Hematopoietic multipotent progenitor cell treated with erythropoietin and hydrocortisone succinate and interleukin-3 and kit ligand, for 15 days (in vitro differentiated cells): ENCODE measurements at regions not wholly inside any gene's neighbourhood (a gene's known extent, or its start where the extent isn't known, plus 50 kb on each side); places are given as distances from the start of the nearest gene placed in this dataset.
"Not testable (repeated sequence)": the region's sequence is repeated elsewhere in the genome, so short reads cannot be mapped to it uniquely, and the experiment has no call there.

Source experiments
- DNase-seq: peaks from one replicate; pipeline ENCODE4 v3.0.0-alpha.2; 2015; ENCODE audit warnings: low spot score

DNA sequence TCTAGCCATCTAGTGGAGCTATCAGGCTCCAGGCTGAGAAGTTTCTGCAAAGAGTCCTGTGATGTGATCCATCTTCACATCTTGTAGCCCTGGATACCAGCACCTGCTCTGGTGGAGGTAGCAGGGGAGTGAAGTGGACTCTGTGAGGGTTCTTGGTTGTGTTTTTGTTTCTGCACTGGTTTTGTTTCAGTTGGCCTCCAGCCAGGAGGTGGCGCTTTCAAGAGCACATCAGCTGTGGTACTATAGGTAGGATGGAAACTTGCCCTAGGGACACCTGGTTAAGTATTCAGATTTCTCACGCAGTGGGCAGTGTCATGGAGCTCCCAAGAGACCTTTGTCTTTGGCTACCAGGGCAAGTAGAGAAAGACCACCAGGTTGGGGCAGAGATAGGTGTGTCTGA is 257.5 kb upstream of the SLC7A11 start:
- no peak for DNase-seq

DNA sequence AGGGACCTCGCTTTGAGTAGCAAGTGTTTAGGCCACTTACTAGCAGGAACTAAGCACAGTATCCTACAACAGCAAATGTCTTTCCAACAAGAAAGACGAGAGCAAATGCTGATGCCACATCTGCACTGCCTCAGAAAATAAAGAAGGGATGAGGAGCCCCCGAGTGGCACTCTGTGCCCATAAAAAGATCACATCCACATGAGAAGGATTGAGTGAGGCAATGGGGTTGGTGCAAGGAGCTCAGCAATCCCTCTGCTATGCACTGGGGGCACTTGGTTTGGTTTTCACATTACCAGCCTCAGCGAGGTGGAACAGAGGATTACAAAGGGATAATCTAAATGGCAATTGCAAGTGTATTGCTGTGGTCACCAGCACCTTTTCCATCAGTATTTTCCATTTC is 252.8 kb upstream of the SLC7A11 start:
- no peak for DNase-seq

DNA sequence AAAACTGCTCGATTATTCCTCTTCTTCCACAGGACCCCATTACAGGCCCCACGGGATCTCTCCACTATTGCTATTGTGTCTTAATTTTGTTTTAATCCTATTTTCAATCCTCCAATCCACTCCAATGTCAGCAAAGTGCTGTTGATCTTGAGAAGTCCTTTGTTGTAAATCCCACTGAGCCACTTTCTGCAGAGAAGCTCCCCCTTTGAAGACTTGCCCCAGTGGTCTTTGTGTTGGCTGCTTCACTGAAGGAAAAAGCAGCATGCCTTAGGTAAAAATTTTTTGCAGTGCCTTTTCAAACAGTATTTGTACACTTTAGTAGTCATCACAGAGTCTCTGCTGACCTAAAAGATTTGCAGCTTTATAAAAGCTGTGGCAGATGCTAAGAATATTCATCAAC is 252.0 kb upstream of the SLC7A11 start:
- DNase-seq: no peak

DNA sequence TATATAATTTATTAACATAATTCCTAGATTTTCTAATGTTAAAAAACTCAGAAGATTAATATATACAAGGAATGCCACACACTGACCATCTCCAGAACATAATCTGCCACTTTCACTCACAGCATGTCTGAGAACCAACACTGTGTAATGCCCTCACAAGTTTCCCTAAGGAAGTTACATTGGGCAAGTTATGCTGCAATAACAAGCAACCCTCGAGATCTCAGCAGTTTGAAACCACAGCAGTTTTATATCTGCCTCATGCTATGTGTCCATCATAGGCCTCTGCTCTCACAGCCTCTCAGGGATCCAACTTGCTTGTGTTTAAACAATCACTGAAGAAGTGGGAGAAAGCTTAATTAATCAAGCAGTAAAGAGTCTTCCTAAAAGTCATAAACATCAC is 250.0 kb upstream of the SLC7A11 start:
- DNase-seq: no peak

DNA sequence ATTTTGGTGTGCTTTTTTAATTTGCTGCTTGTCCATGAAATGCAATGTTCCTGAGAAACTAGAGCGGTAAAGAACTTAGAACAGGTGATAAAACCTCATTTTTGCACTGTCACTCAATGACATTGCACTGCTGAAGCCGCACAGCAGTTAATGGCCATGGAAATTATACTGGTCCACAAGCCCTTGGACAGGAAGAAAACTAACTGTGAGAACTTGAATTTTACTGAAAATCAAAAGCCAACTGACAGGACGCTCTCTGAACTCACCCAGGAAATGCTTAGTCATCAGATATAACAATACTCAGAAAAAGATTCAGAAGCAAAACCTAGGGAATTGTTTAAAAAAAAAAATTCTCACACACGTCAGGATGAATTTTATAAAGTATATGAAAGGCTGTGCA is 246.4 kb upstream of the SLC7A11 start:
- no peak for DNase-seq

DNA sequence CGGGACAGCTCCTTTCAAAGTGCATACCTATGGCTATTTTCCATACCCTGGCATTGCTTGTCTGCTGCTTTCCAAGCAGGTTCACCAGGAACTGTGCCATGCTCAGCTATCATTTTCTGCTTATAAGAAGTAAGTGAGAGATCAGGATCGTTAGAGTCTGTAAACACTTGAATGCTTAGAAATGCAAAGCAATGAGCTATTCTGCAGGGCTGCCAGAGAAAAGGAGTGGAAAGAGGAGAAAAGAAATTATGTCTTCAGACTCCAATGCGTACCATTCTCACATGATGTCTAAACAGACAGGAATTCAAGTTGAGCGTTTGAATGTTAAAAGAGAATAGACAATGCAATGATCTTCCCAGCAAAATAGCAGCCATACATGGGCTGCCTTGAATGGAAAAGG is 245.5 kb upstream of the SLC7A11 start:
- DNase-seq: no peak

DNA sequence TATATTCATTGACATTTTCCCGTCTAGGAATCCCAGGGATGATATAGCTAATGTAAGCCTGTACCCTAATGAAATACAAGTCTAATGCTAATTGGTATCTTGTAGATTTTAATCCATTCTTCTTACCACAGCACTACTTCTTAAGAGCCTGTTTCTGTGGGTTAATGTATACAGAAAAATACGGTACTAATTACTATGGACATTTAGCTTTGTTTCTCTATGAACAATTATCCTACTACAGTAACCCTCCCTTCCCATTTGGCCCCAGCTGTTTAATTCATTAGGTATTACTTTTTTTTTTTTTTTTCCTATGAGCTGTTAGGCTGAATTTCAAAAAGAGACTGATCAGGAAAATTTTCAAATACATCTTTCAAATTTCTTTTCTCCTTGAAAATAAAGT is 245.1 kb upstream of the SLC7A11 start:
- DNase-seq: no peak

DNA sequence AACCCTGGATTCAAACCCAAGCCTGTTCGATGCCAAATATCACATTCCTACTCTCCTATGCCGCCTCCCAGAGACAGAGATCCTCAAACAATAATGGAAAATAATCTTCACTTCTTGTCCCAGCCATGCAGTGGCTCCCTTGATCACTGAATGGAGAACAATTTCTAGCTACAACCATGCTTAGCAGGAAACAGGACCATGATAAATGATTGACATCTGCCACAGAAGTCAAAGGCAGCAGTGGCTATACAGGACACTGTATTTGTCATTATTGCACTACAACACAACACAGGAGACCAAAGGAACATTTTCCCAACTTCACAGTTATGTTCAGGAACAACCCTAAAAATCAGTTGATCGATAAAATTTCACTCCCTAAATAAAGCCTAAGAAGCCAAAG is 243.3 kb upstream of the SLC7A11 start:
- no peak for DNase-seq

DNA sequence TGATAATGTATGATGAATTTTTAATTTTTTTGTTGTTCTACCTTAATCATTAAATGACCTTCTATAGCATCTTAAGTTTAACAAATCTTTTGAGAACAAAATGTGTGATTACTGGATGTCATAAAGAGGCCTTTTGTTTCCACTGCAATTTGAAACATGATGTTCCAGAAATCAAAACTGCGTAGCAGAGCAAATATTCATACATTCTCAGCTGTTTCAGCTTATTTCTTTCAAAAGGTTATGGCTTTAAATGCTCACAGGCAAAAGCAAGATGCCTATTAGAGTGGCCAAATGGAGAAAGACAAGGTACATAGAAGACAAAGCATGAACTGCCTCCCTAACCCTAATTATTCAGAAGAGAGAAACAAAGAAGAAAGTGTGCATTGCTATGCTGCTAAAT is 233.0 kb upstream of the SLC7A11 start:
- DNase-seq: no peak

DNA sequence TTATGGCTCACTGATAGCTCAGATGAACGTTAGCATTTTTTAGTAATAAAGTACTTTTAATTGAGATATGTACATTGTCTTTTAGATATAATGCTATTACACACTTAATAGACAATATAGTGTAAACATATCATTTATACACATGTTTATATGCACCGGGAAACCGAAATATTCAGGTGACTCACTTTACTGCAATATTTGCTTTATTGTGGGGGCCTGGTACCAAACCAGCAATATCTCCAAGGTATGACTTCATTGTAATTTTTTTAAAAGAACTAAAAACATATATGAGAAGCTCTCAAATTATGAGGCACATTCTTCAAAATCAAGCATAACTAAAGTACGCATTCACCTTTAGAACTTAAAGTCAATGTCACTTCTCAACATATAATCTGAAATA is 231.2 kb upstream of the SLC7A11 start:
- DNase-seq: no peak

DNA sequence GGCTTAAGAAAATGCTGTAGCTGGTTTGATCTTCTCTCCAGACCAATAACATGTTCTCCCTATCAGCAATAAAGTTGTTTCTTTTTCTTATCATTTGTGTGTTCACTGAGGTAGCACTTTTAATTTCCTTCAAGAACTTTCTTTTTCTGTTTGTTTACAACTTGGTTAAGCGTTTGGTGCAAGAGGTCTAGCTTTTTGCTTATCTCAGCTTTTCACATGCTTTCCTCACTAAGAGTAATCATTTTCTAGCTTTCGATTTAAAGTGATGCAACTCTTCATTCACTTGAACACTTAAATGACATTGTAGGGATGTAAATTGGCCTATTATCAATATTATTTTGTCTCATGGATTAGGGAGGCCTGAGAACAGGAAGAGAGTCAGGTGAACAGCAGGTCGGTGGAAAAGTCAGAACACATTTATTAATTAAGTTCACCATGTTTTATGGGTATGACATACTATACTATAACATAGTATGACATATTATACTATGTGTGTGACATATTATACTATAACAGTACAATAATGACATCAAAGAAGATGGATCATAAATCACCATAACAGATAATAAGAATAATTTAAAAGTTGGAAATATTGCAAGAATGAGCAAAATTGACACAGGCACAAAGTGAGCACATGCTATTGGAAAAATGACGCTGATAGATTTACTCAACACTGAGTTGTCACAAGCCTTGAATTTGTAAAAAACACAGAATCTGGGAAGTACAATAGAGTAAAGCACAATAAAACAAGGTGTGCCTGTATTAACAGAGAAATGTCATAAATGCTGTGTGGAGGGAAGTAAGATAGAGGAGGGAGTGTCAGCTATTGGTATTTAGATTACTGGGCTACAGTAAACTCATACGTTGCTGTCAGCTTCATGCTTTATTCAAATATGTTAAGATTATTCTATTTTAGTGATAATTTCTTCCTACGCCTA is 218.6 kb upstream of the SLC7A11 start:
- no peak for DNase-seq

DNA sequence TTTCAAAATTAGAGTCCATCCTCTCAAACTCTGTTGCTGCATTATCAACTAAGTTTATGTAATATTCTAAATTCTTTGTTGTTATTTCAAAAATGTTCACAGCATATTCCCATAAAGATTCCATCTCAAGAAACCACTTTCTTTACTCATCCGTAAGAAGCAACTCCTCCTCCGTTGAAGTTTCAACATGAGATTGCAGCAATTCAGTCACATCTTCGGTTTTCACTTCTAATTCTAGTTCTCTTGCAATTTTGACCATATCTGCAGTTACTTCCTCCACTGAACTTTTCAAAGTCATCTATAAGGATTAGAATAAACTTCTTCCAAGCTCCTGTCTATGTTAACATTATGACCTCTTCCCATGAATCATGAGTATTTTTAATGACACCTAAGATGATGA is 216.6 kb upstream of the SLC7A11 start:
- DNase-seq: no peak

DNA sequence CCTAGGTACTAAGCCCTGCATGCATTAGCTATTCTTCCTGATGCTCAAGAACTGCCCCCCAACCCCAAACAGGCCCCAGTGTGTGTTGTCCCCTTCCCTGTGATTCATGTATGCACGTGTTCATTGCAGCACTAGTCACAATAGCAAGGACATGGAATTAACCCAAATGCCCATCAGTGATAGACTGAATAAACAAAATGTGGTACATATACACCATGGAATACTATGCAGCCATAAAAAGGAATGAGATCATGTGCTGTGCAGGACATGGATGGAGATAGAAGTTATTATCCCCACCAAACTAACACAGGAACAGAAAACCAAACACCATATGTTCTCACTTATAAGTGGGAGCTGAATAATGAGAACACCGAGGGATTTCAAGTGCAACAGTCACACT is 214.2 kb upstream of the SLC7A11 start:
- DNase-seq: not testable (repeated sequence)

DNA sequence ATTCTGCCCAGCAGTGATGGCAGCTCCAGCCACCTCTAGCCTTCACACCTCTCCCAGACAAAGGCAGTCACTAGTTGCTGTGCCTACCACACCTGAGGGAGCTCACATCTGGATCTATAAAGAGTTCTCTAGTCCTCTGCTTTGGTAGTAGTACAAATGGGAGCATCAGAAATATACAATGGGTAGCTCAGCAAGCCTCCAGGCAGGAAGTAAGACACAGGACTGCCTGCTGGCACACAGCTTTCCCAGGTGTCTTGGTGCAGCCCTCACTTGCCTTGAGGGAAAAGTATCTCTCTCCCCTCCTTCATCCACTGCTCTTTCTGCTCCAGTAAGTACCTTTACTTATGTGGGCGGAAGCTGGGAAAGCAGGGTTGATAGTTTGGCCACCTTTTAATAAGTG is 212.9 kb upstream of the SLC7A11 start:
- DNase-seq: no peak

DNA sequence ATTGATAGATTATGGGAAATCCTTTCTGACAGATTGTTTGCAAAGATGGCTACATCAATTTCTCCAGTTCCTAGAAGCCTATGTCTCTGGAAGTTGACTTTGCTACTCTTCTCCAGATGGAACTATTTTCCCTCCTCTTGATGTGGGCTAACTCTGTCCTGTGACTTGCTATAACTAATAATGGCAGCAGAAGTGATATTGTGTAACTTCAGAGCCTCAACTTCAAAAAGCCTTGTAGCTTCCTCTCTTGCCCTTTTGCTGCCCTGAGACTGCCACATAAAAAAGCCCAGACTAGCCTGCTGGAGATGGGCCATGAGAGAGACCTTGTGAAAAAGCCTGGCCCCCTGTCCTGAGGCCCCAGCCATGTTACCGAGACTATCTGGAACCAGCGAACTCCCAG is 210.7 kb upstream of the SLC7A11 start:
- DNase-seq: no peak

DNA sequence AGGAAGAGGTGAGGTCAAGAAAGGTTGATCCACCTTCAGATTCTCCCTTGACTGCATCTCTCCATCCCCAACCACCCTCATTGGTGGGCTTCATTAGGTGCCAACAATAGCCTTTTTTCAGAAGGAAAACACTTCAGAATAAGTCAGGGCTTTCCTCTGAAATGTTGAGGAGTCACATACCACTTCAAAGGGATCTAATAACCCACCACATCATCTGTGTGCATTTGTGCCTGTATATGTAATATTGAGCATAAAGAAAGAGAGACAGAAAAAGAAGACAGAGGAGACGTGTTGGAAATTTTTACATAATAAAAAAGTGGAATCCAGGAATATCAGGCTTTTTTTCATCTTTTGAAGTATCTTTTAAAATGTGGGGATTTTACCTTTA is 209.1 kb upstream of the SLC7A11 start:
- DNase-seq: no peak

DNA sequence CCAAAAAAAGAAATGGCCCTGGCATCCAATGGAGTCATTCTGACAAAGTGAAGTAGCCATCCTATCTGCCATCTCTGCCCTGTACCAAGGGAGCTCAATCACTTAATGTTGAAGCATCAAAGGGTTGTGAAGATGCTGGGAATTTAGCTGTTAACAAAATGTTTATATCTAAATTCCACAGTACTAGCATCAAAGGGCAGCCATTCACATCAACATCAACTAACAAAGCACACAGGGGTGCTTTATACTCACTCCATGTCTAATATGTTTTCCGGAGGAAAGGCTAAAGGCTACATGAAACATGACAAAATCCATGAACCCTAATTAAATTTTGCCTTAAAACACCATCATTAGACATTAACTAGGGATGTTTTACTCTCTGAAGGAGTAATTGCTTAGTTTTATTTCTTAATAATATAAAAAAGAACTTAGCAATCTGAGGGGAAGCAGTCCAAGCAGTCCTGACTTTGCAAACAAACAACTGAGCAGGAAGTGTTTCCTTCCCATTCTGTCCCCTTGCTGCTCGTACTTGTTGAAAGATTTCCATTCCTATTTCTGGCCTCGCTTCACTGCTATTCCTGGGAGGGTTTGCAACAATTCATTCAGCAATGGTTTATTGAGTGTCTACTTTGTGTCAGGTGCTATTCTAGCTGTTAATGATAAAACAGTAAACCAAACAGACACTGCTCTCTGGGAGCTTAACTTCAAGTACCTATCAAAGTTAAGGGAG is 208.6 kb upstream of the SLC7A11 start:
- no peak for DNase-seq

DNA sequence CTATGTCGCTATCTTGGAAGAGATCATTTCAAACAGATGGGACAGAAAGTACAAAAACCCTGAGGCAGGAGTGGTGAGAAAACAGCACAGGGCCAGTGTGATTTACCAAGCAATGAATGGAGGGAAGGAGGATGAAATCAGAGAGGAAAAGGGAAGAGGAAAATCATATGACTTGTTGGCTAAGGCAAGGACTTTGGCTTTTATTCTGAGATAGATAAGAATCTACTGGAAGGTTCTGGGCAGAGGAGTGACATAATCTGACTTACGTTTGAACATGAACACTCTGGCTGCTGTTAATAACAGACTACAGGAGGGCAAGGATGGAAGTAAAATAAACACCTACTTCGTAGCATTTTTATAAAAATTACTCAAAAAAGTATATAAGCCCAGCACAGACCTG is 207.8 kb upstream of the SLC7A11 start:
- DNase-seq: no peak

DNA sequence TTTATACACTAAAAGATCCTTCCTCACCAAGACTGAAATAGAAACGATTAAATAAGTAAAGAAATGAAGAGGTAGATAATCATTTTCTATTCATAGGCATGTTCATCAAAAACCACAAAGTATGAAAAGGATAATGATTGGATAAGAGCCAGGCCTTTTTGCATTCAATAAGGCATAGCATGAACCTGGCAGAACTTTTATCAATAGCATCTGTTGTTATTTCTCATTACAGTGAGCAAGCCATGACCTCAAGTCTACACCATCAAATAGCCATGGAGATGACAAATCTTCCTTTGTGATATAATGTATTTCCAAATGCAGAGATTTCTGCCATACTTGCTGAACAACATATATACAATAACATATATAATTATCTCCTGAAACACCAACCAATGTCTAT is 206.0 kb upstream of the SLC7A11 start:
- DNase-seq: no peak

DNA sequence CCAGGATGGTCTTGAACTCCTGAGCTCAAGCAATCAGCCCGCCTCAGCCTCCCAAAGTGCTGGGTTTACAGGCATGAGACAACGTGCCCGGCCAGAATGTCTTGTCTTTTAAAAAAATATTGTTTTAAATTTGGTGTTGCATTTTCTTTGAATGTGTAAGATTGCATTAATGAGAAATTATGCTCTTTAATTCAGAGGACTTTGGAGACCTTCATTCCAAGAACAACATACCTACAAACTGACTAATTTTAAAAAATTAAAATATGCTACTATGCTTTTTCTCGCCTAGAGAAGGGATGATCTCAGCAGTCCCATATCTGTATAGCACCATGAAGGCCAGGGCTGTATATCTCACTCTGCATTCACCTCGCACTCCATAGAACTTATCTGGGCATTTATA is 204.3 kb upstream of the SLC7A11 start:
- DNase-seq: no peak

DNA sequence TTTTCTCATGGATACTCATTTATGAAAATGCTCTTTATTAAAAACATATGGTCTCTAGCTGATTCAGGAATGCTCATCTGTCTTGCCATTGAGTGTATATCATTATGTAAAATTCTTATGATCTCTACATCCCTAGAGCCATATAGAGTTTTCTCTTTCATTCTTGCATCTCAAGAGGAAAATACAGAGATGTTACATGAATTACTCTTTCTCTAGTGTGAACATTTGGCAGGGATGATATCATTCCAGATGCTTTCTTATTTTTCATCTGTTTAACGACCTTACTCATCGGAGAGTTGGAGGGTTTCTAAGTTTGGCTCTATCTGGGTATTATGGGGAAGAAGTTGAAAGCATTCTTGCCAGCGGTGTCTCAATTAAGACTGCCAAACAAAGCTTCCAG is 202.9 kb upstream of the SLC7A11 start:
- DNase-seq: no peak

DNA sequence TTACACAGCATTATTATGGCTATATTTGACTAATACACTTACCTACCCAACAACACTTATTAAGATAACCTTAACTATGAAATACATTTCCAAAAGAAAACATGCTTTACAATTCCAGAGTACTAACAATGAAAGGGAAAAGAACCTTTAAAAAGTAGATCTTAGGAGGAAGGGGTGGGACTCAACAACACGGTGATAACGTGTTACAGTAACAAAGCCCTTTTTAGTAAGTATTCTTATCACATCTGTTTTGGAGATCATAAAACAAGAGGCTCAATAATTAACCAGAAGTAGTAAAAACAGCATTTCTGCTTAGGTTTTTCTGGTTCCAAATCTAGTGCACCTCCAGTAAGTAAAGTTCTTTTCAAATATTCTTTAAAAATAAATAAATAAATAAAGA is 202.1 kb upstream of the SLC7A11 start:
- DNase-seq: no peak

DNA sequence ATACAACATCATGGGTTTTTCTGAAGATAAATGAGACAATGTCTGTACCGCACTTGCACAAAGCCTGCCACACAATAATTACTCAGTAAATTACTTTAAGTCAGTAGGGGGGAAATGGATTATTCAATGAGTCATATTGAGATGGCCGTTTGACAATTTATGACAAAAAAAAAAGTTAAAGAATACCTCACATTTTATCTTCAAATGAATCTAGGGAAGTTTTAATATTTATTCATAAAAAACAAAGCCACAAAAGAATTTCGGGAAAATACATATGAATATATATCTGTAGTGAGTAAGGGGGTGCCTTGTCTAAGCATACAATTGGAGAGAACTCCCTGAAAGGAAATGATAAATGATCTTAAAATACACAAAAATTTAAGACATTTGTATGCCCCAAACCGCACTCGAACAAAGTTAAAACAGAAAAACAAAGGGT is 197.0 kb upstream of the SLC7A11 start:
- DNase-seq: no peak

DNA sequence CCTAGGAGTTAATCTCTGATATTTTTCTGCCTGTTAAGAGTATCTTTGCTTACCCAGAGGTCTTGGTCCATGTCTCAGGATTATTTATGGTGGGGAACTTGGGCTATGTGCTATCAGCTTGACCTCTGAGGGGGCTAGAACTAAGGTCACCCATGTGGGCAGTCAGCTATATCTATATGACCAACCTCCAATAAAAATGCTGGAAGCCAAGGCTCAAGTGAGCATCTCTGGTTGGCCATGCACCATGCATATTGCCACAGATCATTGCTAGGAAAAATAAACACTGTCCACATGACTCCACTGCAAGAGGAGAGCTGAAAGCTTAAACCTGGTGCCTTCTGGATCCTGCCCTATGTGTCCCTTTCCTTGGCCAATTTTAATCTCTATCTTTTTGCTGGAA is 196.5 kb upstream of the SLC7A11 start:
- DNase-seq: no peak
